WERI-Rb-1 (cell line): ENCODE measurements at regions not wholly inside any gene's neighbourhood (a gene's known extent, or its start where the extent isn't known, plus 50 kb on each side); places are given as distances from the start of the nearest gene placed in this dataset.

ENCODE experiments used
- DNase-seq: peaks from one replicate; pipeline ENCODE4 v3.0.0-alpha.2; 2020
- H3K27ac ChIP-seq: fragments of 250-450 bp; sonication (Bioruptor Pico); 2 replicates; pipeline ENCODE4 v1.5.1; 2020; ENCODE audit warnings: mild to moderate bottlenecking, moderate library complexity
- H3K27me3 ChIP-seq: fragments of 250-450 bp; sonication (Bioruptor Pico); 2 replicates; pipeline ENCODE4 v1.5.1; 2021; ENCODE audit warnings: mild to moderate bottlenecking, low read depth, moderate library complexity; ENCODE audit not compliant: insufficient read depth, severe bottlenecking
- H3K36me3 ChIP-seq: fragments of 250-450 bp; sonication (Bioruptor Pico); 2 replicates; pipeline ENCODE4 v1.5.1; 2020; ENCODE audit warnings: mild to moderate bottlenecking, moderate library complexity
- H3K4me3 ChIP-seq: 2 replicates; pipeline ENCODE4 v1.5.1; 2011; ENCODE audit warnings: low read depth, mild to moderate bottlenecking, control low read depth, low read length
- H3K9me3 ChIP-seq: fragments of 250-450 bp; sonication (Bioruptor Pico); 2 replicates; pipeline ENCODE4 v1.5.1; 2021; ENCODE audit warnings: mild to moderate bottlenecking, moderate library complexity; ENCODE audit not compliant: severe bottlenecking
- TF ChIP-seq, protein P1 (sequence below): IDR thresholded peaks from 2 replicates; pipeline ENCODE4 v1.5.1; 2011; ENCODE audit warnings: low read depth, mild to moderate bottlenecking, control low read depth, inconsistent platforms, low read length

DNA sequence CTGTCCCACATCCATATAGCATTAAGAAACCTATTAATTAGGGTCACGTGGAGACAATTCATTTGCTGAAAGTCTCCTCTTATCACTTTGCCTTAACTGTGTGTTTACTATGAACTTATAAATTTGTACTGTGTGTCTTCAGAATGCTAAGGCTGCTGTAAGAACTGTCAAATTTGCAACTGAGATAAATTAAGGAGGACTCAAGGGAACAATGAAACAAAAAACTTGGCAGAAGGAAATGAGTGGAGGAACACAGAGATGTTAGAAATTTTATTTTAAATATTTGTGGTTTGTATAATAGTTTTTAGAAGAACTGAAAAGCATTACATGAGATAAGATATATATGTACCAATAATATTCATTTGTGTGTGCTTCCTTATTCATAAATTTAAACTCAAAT, 1005.3 kb upstream of the SORCS1 start:
- no peaks in the 10 kb centered on the region for H3K36me3 ChIP-seq
- TF ChIP-seq, protein P1, sequence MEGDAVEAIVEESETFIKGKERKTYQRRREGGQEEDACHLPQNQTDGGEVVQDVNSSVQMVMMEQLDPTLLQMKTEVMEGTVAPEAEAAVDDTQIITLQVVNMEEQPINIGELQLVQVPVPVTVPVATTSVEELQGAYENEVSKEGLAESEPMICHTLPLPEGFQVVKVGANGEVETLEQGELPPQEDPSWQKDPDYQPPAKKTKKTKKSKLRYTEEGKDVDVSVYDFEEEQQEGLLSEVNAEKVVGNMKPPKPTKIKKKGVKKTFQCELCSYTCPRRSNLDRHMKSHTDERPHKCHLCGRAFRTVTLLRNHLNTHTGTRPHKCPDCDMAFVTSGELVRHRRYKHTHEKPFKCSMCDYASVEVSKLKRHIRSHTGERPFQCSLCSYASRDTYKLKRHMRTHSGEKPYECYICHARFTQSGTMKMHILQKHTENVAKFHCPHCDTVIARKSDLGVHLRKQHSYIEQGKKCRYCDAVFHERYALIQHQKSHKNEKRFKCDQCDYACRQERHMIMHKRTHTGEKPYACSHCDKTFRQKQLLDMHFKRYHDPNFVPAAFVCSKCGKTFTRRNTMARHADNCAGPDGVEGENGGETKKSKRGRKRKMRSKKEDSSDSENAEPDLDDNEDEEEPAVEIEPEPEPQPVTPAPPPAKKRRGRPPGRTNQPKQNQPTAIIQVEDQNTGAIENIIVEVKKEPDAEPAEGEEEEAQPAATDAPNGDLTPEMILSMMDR = no peak
- no peaks in the 10 kb centered on the region for H3K9me3 ChIP-seq
- H3K27me3 ChIP-seq = no peaks in the 10 kb centered on the region
- H3K27ac ChIP-seq = no peak overlapping the region
- H3K4me3 ChIP-seq = no peak overlapping the region
- no peak for DNase-seq

GRCh38 chr10:108167766-108168165, 1003.3 kb upstream of the SORCS1 start:
- Histone ChIP-seq H3K27me3 (no peaks in the 10 kb centered on the region), H3K36me3 (no peaks in the 10 kb centered on the region), H3K27ac (no peak overlapping the region), H3K4me3 (no peak overlapping the region), H3K9me3 (no peaks in the 10 kb centered on the region)
- TF ChIP-seq, protein P1 = no peak
- no peak for DNase-seq

DNA sequence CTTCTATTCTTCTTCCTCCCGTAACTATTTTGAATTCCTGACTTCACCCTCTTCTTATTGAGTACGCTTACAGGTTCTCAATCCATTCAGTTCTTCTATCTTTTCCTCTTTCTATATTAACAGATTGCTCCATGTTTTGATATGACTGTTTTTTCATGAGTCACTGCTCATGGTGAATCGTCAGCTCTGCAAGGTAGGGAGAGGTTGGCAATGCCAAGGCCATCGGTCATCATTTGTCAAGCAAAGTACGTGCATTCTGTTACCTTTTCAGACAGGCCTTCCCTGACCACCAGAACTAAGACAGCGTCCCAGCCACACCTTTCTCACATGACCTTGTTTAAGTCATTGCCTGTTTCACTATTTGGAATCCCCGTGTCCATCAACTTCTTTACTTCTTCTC, 1001.9 kb upstream of the SORCS1 start:
- TF ChIP-seq, protein P1 = no peak

DNA sequence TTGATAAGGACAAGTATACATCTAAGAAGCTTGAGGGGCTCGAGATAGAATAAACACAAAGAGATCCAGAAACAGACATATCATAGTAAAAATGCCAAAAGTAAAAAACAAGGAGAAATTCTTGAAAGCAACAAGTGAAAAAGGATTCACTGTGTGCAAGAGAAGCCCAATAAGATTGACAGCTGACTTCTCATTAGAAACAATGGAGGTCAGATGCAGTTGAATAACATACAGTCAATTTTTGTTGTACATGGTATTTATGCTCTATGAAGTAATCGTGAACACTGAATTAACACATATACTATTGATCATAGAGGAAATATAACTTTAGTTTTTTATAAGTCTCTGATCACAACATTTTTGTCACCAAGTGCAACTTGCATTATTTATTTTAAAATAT, 982.8 kb upstream of the SORCS1 start:
- no peaks in the 10 kb centered on the region for H3K27me3 ChIP-seq
- H3K36me3 ChIP-seq = no peaks in the 10 kb centered on the region
- H3K9me3 ChIP-seq = peaks cover 8% of the 10 kb centered on the region
- DNase-seq = no peak
- TF ChIP-seq, protein P1 = no peak
- H3K27ac ChIP-seq = no peak overlapping the region
- no peak overlapping the region for H3K4me3 ChIP-seq

More for the DNA sequence above, 1001.9 kb upstream of the SORCS1 start:
- no peak overlapping the region for H3K27ac ChIP-seq
- H3K36me3 ChIP-seq = no peaks in the 10 kb centered on the region
- H3K27me3 ChIP-seq = no peaks in the 10 kb centered on the region
- no peak for DNase-seq
- H3K4me3 ChIP-seq = no peak overlapping the region
- H3K9me3 ChIP-seq = no peaks in the 10 kb centered on the region

DNA sequence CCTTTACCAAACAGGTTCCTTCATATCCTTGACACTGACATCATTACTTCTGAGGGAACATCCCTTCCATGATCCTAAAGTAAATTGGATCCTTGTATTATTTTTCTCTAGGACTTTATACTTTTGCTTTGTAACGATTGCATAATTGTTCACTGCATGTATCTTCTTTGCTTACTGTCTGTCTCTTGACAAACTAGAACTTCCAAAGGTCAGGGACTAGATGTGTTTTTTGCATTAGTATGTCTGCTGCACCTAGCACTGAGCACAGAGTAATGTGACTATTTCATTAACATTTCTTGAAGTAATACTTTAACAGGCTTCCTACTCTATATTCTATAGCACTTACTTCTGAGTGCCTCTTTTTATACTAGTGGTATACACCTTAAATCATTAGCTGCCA, 976.6 kb upstream of the SORCS1 start:
- no peaks in the 10 kb centered on the region for H3K36me3 ChIP-seq
- no peak overlapping the region for H3K4me3 ChIP-seq
- no peak overlapping the region for H3K27ac ChIP-seq
- no peaks in the 10 kb centered on the region for H3K27me3 ChIP-seq
- no peaks in the 10 kb centered on the region for H3K9me3 ChIP-seq
- no peak for DNase-seq
- TF ChIP-seq, protein P1 = no peak

GRCh38 chr10:108132303-108132702, 967.8 kb upstream of the SORCS1 start:
- Histone ChIP-seq H3K27ac (no peak overlapping the region), H3K36me3 (no peaks in the 10 kb centered on the region), H3K4me3 (no peak overlapping the region), H3K27me3 (no peaks in the 10 kb centered on the region), H3K9me3 (no peaks in the 10 kb centered on the region)
- DNase-seq = no peak
- TF ChIP-seq, protein P1 = no peak
